ENCODE measurements at regions not wholly inside any gene's neighbourhood (a gene's known extent, or its start where the extent isn't known, plus 50 kb on each side); places are given as distances from the start of the nearest gene placed in this dataset.

DNA sequence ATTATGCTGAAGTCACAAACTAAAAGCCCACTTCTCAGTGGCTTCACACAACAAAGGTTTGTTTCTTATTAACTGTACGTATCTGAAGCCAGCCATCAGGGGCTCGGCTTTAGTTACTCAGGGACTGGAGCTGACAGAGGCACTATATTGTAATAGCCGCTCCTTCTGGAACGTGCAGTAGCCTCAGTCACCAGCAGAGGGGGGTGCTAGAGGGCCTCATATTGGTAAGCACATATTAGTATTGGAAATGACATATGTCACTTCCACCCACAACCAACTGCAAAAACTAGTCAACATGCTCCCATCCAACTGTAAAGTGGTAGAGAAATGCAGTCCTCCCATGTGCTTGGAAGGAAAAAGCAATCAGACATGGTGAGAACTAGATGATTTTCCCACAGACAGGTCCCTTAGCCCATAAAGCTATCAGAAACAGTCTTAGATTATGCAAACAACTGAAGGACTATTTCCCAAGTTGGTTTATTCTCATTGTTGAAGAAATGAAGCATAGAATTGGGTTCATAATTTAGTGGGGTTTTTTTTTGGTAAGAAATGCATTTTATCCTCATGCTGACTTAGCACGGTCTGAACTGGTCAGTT is 183.6 kb upstream of the G2E3 start:
- Histone ChIP-seq H3K27ac (no peak overlapping the region), H3K9me3 (no peaks in the 10 kb centered on the region; the same call in 2 of the 3 replicates), H3K4me3 (no peak overlapping the region), H3K4me2 (no peak overlapping the region), H3K4me1 (no peaks in the 10 kb centered on the region)
- WGBS (ENCODE audit: missing lambda C conversion rate): 7% methylated on average over 5 of the region's 5 CpGs
- TF ChIP-seq, protein P1, sequence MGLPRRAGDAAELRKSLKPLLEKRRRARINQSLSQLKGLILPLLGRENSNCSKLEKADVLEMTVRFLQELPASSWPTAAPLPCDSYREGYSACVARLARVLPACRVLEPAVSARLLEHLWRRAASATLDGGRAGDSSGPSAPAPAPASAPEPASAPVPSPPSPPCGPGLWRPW (IDR thresholded peaks at IDR 0.05): no peak
- TF ChIP-seq RAD21 (conservative IDR thresholded peaks at IDR 0.05 in 1 of 2, IDR thresholded peaks at IDR 0.05 in 1 of 2) (peak; percentile 18 to 57; a peak in 4 of 5 replicates), SMC3 (IDR thresholded peaks at IDR 0.05) (peak; percentile 50; the same call in 2 of the 3 replicates)
- TF ChIP-seq, protein P2, sequence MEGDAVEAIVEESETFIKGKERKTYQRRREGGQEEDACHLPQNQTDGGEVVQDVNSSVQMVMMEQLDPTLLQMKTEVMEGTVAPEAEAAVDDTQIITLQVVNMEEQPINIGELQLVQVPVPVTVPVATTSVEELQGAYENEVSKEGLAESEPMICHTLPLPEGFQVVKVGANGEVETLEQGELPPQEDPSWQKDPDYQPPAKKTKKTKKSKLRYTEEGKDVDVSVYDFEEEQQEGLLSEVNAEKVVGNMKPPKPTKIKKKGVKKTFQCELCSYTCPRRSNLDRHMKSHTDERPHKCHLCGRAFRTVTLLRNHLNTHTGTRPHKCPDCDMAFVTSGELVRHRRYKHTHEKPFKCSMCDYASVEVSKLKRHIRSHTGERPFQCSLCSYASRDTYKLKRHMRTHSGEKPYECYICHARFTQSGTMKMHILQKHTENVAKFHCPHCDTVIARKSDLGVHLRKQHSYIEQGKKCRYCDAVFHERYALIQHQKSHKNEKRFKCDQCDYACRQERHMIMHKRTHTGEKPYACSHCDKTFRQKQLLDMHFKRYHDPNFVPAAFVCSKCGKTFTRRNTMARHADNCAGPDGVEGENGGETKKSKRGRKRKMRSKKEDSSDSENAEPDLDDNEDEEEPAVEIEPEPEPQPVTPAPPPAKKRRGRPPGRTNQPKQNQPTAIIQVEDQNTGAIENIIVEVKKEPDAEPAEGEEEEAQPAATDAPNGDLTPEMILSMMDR (IDR thresholded peaks at IDR 0.05): peak; percentile 48
- ChIA-PET POLR2A (no interaction called here), CTCF (interaction anchor here (1.1 to 1.8 kb wide), 7 partner anchors 10 to 147 kb away, joined by 3 to 13 read pairs (median 4); no protein-coding TSS in a partner anchor)
- DNase-seq (ENCODE audit: low read depth in 1 of 2, low spot score in 1 of 2) (peak; percentile 9 to 58), FAIRE-seq (no peak), ATAC-seq (peak; percentile 92 to 96)

DNA sequence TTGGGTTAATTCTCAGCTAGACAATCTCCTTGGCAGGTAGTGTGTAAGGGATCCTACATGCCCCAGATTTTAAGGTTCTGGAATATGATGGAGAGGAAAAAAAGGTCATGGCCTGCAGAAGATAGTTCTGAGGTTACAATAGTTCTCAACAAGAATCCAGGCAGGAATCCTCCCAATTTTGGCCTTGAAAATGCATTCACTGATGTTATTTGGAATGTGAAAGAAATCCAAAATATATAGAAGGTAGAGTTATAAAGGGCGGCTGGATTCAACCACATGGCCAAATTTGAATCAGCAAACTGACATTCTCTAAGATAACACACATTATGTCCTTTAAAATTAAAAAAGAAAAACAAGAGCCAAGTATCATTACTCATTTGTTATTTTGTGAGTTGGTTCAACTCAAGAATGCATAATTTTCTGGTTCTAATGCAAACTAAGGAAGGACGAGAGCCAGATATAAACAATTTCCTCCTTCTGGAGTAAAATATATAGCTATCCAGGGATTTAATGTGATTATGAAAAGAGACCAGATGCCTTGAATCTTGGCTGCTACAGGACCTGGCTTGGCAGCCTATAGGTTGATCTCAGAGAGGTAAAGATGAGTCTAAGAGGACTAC is 177.0 kb upstream of the G2E3 start:
- TF ChIP-seq HOXB13 (CRISPR knock-in tag; IDR thresholded peaks at IDR 0.05; ENCODE audit: low read depth) (no peak), JUNB (IDR thresholded peaks at IDR 0.05) (no peak), HEYL (CRISPR knock-in tag; IDR thresholded peaks at IDR 0.05) (no peak), HDAC2 (IDR thresholded peaks at IDR 0.05) (no peak), EHF (CRISPR knock-in tag; IDR thresholded peaks at IDR 0.05) (no peak), FOXS1 (CRISPR knock-in tag; IDR thresholded peaks at IDR 0.05) (no peak), RCOR1 (IDR thresholded peaks at IDR 0.05; ENCODE audit: low read depth, low read length) (no peak), CBX8 (IDR thresholded peaks at IDR 0.05) (no peak), CEBPB (IDR thresholded peaks at IDR 0.05) (no peak), PHF8 (IDR thresholded peaks at IDR 0.05; ENCODE audit: borderline replicate concordance, low read depth) (no peak)
- TF ChIP-seq, protein P2 (IDR thresholded peaks at IDR 0.05): no peak
- TF ChIP-seq, protein P3, sequence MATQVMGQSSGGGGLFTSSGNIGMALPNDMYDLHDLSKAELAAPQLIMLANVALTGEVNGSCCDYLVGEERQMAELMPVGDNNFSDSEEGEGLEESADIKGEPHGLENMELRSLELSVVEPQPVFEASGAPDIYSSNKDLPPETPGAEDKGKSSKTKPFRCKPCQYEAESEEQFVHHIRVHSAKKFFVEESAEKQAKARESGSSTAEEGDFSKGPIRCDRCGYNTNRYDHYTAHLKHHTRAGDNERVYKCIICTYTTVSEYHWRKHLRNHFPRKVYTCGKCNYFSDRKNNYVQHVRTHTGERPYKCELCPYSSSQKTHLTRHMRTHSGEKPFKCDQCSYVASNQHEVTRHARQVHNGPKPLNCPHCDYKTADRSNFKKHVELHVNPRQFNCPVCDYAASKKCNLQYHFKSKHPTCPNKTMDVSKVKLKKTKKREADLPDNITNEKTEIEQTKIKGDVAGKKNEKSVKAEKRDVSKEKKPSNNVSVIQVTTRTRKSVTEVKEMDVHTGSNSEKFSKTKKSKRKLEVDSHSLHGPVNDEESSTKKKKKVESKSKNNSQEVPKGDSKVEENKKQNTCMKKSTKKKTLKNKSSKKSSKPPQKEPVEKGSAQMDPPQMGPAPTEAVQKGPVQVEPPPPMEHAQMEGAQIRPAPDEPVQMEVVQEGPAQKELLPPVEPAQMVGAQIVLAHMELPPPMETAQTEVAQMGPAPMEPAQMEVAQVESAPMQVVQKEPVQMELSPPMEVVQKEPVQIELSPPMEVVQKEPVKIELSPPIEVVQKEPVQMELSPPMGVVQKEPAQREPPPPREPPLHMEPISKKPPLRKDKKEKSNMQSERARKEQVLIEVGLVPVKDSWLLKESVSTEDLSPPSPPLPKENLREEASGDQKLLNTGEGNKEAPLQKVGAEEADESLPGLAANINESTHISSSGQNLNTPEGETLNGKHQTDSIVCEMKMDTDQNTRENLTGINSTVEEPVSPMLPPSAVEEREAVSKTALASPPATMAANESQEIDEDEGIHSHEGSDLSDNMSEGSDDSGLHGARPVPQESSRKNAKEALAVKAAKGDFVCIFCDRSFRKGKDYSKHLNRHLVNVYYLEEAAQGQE (IDR thresholded peaks at IDR 0.05): no peak
- TF ChIP-seq, protein P4, sequence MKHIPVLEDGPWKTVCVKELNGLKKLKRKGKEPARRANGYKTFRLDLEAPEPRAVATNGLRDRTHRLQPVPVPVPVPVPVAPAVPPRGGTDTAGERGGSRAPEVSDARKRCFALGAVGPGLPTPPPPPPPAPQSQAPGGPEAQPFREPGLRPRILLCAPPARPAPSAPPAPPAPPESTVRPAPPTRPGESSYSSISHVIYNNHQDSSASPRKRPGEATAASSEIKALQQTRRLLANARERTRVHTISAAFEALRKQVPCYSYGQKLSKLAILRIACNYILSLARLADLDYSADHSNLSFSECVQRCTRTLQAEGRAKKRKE (CRISPR knock-in tag; IDR thresholded peaks at IDR 0.05; ENCODE audit: low read depth): no peak
- FAIRE-seq (no peak), ATAC-seq (no peak), DNase-seq (ENCODE audit: low read depth in 1 of 2, low spot score in 1 of 2) (no peak)
- 10% methylated on average over 2 of the region's 2 CpGs for WGBS (ENCODE audit: missing lambda C conversion rate)
- no peaks in the 10 kb centered on the region for H3K9me3 ChIP-seq
- H3K4me3 ChIP-seq: no peak overlapping the region
- ChIA-PET CTCF (interaction anchor here (3.7 kb wide), 1 partner anchor 61 kb away, joined by 10 read pairs; no protein-coding TSS in a partner anchor), POLR2A (no interaction called here)
- H3K4me2 ChIP-seq: no peak overlapping the region
- no peaks in the 10 kb centered on the region for H3K4me1 ChIP-seq
- no peak overlapping the region for H3K27ac ChIP-seq
